ENCODE measurements at regions not wholly inside any gene's neighbourhood (a gene's known extent, or its start where the extent isn't known, plus 50 kb on each side); places are given as distances from the start of the nearest gene placed in this dataset.

GRCh38 chr1:221109930-221110329, 230.7 kb downstream of the HLX start:
- DNase-seq: no peak

- no peak for DNase-seq
These were observed 237.9 kb downstream of the HLX start for GRCh38 chr1:221117133-221117532.

GRCh38 chr1:221117548-221117951, 238.3 kb downstream of the HLX start:
- peak; percentile 63 for DNase-seq

GRCh38 chr1:221118176-221118937, 239.1 kb downstream of the HLX start:
- no peak for DNase-seq

GRCh38 chr1:221118938-221119320, 239.7 kb downstream of the HLX start:
- DNase-seq: no peak

- DNase-seq: no peak
These were observed 243.3 kb downstream of the HLX start for GRCh38 chr1:221122501-221122900.

- DNase-seq: no peak
These were observed 246.7 kb downstream of the HLX start for GRCh38 chr1:221125976-221126375.

- no peak for DNase-seq
These were observed 258.4 kb downstream of the HLX start for GRCh38 chr1:221137666-221138065.

- DNase-seq: no peak
These were observed 259.3 kb downstream of the HLX start for GRCh38 chr1:221138516-221138915.

GRCh38 chr1:221139991-221140390, 260.7 kb downstream of the HLX start:
- DNase-seq: no peak

- no peak for DNase-seq
These were observed 261.9 kb downstream of the HLX start for GRCh38 chr1:221141096-221141495.

- DNase-seq: no peak
These were observed 262.5 kb downstream of the HLX start for GRCh38 chr1:221141606-221142285.

GRCh38 chr1:221148660-221149059, 269.4 kb downstream of the HLX start:
- DNase-seq: peak; percentile 60

GRCh38 chr1:221149111-221149510, 269.9 kb downstream of the HLX start:
- no peak for DNase-seq

- no peak for DNase-seq
These were observed 270.4 kb downstream of the HLX start for GRCh38 chr1:221149555-221150075.

- DNase-seq: no peak
These were observed 271.8 kb downstream of the HLX start for GRCh38 chr1:221150996-221151395.

GRCh38 chr1:221154932-221155331, 275.7 kb downstream of the HLX start:
- DNase-seq: no peak

- DNase-seq: no peak
These were observed 278.0 kb downstream of the HLX start for GRCh38 chr1:221157026-221157761.

- no peak for DNase-seq
These were observed 280.4 kb downstream of the HLX start for GRCh38 chr1:221159608-221160007.

GRCh38 chr1:221161571-221162041, 282.4 kb downstream of the HLX start:
- no peak for DNase-seq

GRCh38 chr1:221162352-221162751, 283.1 kb downstream of the HLX start:
- DNase-seq: no peak

- DNase-seq: no peak
These were observed 283.7 kb downstream of the HLX start for GRCh38 chr1:221162939-221163338.

- no peak for DNase-seq
These were observed 284.8 kb downstream of the HLX start for GRCh38 chr1:221164029-221164428.

All from left hindlimb (tissue), 1 donor.